Vagina (tissue), 2 donors: ENCODE measurements at regions not wholly inside any gene's neighbourhood (a gene's known extent, or its start where the extent isn't known, plus 50 kb on each side); places are given as distances from the start of the nearest gene placed in this dataset.
"Not testable (repeated sequence)": the region's sequence is repeated elsewhere in the genome, so short reads cannot be mapped to it uniquely, and the experiment has no call there.

Experiments
- POLR2A ChIP-seq, 2 donors: fragments of 450-650 bp; IDR thresholded peaks; one replicate each; pipeline ENCODE4 v1.6.1; 2017; ENCODE audit warnings: antibody characterized with exemption in 2 of 2, mild to moderate bottlenecking in 2 of 2, moderate library complexity in 2 of 2
- POLR2AphosphoS5 ChIP-seq, 2 donors: sonication (generic); formaldehyde crosslinking; IDR thresholded peaks; one replicate each; pipeline ENCODE4 v1.9.0; 2017; ENCODE audit warnings: antibody characterized with exemption in 2 of 2, mild to moderate bottlenecking in 2 of 2, low read depth in 1 of 2; ENCODE audit not compliant: insufficient read depth in 1 of 2
- TF ChIP-seq, protein P1 (sequence below), 3 experiments: fragments of 450-650 bp in 2 of 3; fragments of 200-600 bp in 1 of 3; sonication (generic) in 1 of 3; IDR thresholded peaks; one replicate each; pipeline ENCODE4 v1.5.1; 2017 to 2019; ENCODE audit warnings: antibody characterized with exemption in 3 of 3, mild to moderate bottlenecking in 2 of 3, moderate library complexity in 2 of 3

DNA sequence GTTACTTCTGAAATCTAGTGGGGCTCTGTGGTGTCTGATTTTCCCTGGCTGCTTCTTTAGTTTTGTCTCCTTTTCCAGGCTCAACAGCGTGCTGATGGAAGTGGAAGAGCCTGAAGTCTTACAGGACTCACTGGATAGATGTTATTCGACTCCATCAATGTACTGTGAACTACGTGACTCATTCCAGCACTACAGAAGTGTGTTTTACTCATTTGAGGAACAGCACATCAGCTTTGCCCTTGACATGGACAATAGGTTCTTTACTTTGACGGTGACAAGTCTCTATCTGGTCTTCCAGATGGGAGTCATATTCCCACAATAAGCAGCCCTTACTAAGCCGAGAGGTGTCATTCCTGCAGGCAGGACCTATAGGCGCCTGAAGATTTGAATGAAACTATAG, 51.1 kb downstream of the NBPF8 start:
- TF ChIP-seq, protein P1, sequence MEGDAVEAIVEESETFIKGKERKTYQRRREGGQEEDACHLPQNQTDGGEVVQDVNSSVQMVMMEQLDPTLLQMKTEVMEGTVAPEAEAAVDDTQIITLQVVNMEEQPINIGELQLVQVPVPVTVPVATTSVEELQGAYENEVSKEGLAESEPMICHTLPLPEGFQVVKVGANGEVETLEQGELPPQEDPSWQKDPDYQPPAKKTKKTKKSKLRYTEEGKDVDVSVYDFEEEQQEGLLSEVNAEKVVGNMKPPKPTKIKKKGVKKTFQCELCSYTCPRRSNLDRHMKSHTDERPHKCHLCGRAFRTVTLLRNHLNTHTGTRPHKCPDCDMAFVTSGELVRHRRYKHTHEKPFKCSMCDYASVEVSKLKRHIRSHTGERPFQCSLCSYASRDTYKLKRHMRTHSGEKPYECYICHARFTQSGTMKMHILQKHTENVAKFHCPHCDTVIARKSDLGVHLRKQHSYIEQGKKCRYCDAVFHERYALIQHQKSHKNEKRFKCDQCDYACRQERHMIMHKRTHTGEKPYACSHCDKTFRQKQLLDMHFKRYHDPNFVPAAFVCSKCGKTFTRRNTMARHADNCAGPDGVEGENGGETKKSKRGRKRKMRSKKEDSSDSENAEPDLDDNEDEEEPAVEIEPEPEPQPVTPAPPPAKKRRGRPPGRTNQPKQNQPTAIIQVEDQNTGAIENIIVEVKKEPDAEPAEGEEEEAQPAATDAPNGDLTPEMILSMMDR (IDR thresholded peaks at IDR 0.05) = not testable (repeated sequence)
- TF ChIP-seq POLR2A (IDR thresholded peaks at IDR 0.05); POLR2AphosphoS5 (IDR thresholded peaks at IDR 0.05; ENCODE audit: insufficient read depth in 1 of 2, low read depth in 1 of 2): not testable (repeated sequence)
